K562 (cell line): ENCODE measurements at regions not wholly inside any gene's neighbourhood (a gene's known extent, or its start where the extent isn't known, plus 50 kb on each side); places are given as distances from the start of the nearest gene placed in this dataset.

Source experiments
- ATAC-seq: fragments of 200-7000 bp; cut with Tn5 transposase; 3 replicates; pipeline ENCODE4 v1.9.1; 2020; ENCODE audit warnings: moderate library complexity
- BruUV-seq: library from RNA; stranded (reverse); fragments of 400-500 nt; replicated peaks from 2 replicates; lab custom pipeline; 2021; lab: Mats Ljungman, UMichigan
- CTCF ChIA-PET: fragments of 300-600 bp; formaldehyde crosslinking; extraction: SDS; loops from one replicate; lab custom pipeline; 2021; ENCODE audit warnings: low intra/inter-chr PET ratio; lab: Yijun Ruan, JAX
- POLR2A ChIA-PET: fragments of 300-600, 350-650 bp; sonication (Branson Sonifier 250); formaldehyde crosslinking; extraction: SDS; loops from one replicate; lab custom pipeline; 2021; ENCODE audit warnings: antibody characterized with exemption, inconsistent platforms; lab: Yijun Ruan, JAX
- DNase-seq, 4 experiments: peaks; one replicate each; pipeline versions ENCODE4 v3.0.0 to v3.0.0-alpha.2; 2011 to 2018; ENCODE audit warnings: low spot score in 3 of 4, mixed read lengths in 3 of 4; ENCODE audit errors: extremely low read depth in 1 of 4
- FAIRE-seq: peaks from 2 replicates; lab custom pipeline; 2011; peaks lifted over from hg19 to GRCh38; lab: Jason Lieb, UNC
- H2AFZ ChIP-seq: 2 replicates; pipeline ENCODE4 v1.6.0; 2011; ENCODE audit warnings: low read depth, low read length, control low read depth, inconsistent platforms
- H3K27ac ChIP-seq: fragments of 200-600 bp; 3 replicates; pipeline ENCODE4 v1.8.0; 2011; ENCODE audit warnings: low read depth, mild to moderate bottlenecking, control low read depth, inconsistent platforms, low read length, moderate library complexity, mixed read lengths; ENCODE audit errors: extremely low read depth
- H3K27me3 ChIP-seq, 2 experiments: fragments of 300-600 bp in 1 of 2; 2 replicates in 1 of 2; 3 replicates in 1 of 2; pipeline versions ENCODE4 v1.6.0 to v1.8.0; 2011; ENCODE audit warnings: inconsistent platforms in 2 of 2, low read length in 2 of 2, mild to moderate bottlenecking in 1 of 2, mixed read lengths in 1 of 2, moderate library complexity in 1 of 2; ENCODE audit not compliant: control insufficient read depth in 2 of 2, insufficient read depth in 2 of 2
- H3K36me3 ChIP-seq: fragments of 300-600 bp; 3 replicates; pipeline ENCODE4 v1.8.0; 2011; ENCODE audit warnings: mild to moderate bottlenecking, low read length, inconsistent platforms; ENCODE audit not compliant: control insufficient read depth, insufficient read depth
- H3K4me1 ChIP-seq, 2 experiments: fragments of 200-600 bp in 1 of 2; replicated peaks in 1 of 2; 2 replicates in 1 of 2; 3 replicates in 1 of 2; pipeline versions ENCODE4 v1.5.1 to v1.8.0; 2011; ENCODE audit warnings: inconsistent platforms in 2 of 2, low read length in 2 of 2, mild to moderate bottlenecking in 1 of 2, mixed read lengths in 1 of 2, moderate library complexity in 1 of 2; ENCODE audit not compliant: control insufficient read depth in 2 of 2, insufficient read depth in 2 of 2
- H3K4me2 ChIP-seq: 2 replicates; pipeline ENCODE4 v1.6.1; 2011; ENCODE audit warnings: low read length, control low read depth, inconsistent platforms, mixed read lengths; ENCODE audit not compliant: insufficient read depth
- H3K4me3 ChIP-seq: fragments of 200-600 bp; sonication (generic), shearing (Covaris generic); 2 replicates; pipeline ENCODE4 v1.5.1; 2016; ENCODE audit warnings: control low read depth, inconsistent platforms
- H3K79me2 ChIP-seq: fragments of 200-600 bp; 3 replicates; pipeline ENCODE4 v1.8.0; 2011; ENCODE audit warnings: low read length, inconsistent platforms; ENCODE audit not compliant: control insufficient read depth, insufficient read depth
- H3K9ac ChIP-seq, 2 experiments: 2 replicates each; pipeline versions ENCODE4 v1.6.0 to v1.6.1; 2011; ENCODE audit warnings: low read depth in 2 of 2, low read length in 2 of 2, control low read depth in 1 of 2, inconsistent platforms in 1 of 2, mild to moderate bottlenecking in 1 of 2, mixed read lengths in 1 of 2; ENCODE audit not compliant: insufficient read depth in 1 of 2
- H3K9me1 ChIP-seq: one replicate; pipeline ENCODE4 v1.6.0; 2011; ENCODE audit warnings: inconsistent platforms, mild to moderate bottlenecking, low read length, moderate library complexity; ENCODE audit not compliant: control insufficient read depth, insufficient read depth
- H3K9me3 ChIP-seq: replicated peaks from 2 replicates; pipeline ENCODE4 v1.5.1; 2011; ENCODE audit warnings: low read depth, low read length, inconsistent platforms; ENCODE audit not compliant: control insufficient read depth, insufficient read depth
- H4K20me1 ChIP-seq: replicated peaks from 2 replicates; pipeline ENCODE4 v1.6.1; 2011; ENCODE audit warnings: low read length, inconsistent platforms, mixed read lengths; ENCODE audit not compliant: control insufficient read depth, insufficient read depth
- AFF4 ChIP-seq: sonication (generic); formaldehyde crosslinking; IDR thresholded peaks from 2 replicates; pipeline ENCODE4 v1.8.0; 2023; ENCODE audit warnings: mild to moderate bottlenecking, missing genetic modification reagents
- ARID1B ChIP-seq: fragments of 450-650 bp; IDR thresholded peaks from 2 replicates; pipeline ENCODE4 v1.6.1; 2016; ENCODE audit warnings: antibody characterized with exemption, mild to moderate bottlenecking, inconsistent platforms
- CEBPG ChIP-seq, 3 experiments: fragments of 200-800 bp in 1 of 3; sonication (Bioruptor generic) in 1 of 3; sonication (generic) in 1 of 3; formaldehyde crosslinking in 1 of 3; IDR thresholded peaks in 2 of 3; conservative IDR thresholded peaks in 1 of 3; 2 replicates each; pipeline versions ENCODE4 v1.6.1 to v1.8.0; 2016 to 2022; ENCODE audit warnings: missing compliant biosample characterization in 2 of 3, missing genetic modification characterization in 2 of 3, mild to moderate bottlenecking in 1 of 3, missing genetic modification reagents in 1 of 3
- KAT2B ChIP-seq: IDR thresholded peaks from one replicate; pipeline ENCODE4 v1.6.1; 2012; ENCODE audit warnings: low read depth, mild to moderate bottlenecking, control low read depth, inconsistent platforms, low read length, moderate library complexity
- KDM5B ChIP-seq: fragments of 200-600 bp; sonication (generic); IDR thresholded peaks from 2 replicates; pipeline ENCODE4 v1.6.1; 2012; ENCODE audit warnings: low read depth, mild to moderate bottlenecking, moderate library complexity, low read length, control low read depth, inconsistent platforms; ENCODE audit not compliant: insufficient replicate concordance
- L3MBTL2 ChIP-seq: fragments of 450-650 bp; IDR thresholded peaks from 2 replicates; pipeline ENCODE4 v1.6.1; 2016; ENCODE audit warnings: mild to moderate bottlenecking, moderate library complexity
- MAFG ChIP-seq: fragments of 450-650 bp; conservative IDR thresholded peaks from 2 replicates; pipeline ENCODE4 v1.6.1; 2016; ENCODE audit warnings: missing genetic modification characterization, missing compliant biosample characterization
- NFATC3 ChIP-seq: fragments of 450-650 bp; IDR thresholded peaks from 2 replicates; pipeline ENCODE4 v1.6.1; 2017; ENCODE audit warnings: mild to moderate bottlenecking
- PKNOX1 ChIP-seq: fragments of 450-650 bp; IDR thresholded peaks from 2 replicates; pipeline ENCODE4 v1.6.1; 2016
- PPARD ChIP-seq: fragments of 250-450 bp; sonication (Bioruptor Pico); IDR thresholded peaks from 2 replicates; pipeline ENCODE4 v1.8.0; 2022; ENCODE audit warnings: inconsistent platforms, mild to moderate bottlenecking, moderate library complexity
- SMAD4 ChIP-seq: fragments of 250-450 bp; sonication (Bioruptor Pico); conservative IDR thresholded peaks from 2 replicates; pipeline ENCODE4 v1.8.0; 2021; ENCODE audit warnings: inconsistent platforms, mild to moderate bottlenecking, moderate library complexity
- TEAD1 ChIP-seq, 2 experiments: fragments of 450-650 bp in 1 of 2; sonication (generic) in 1 of 2; formaldehyde crosslinking; IDR thresholded peaks; 2 replicates each; pipeline versions ENCODE4 v1.4.0 to v1.8.0; 2020 to 2022; ENCODE audit warnings: mild to moderate bottlenecking in 2 of 2, missing genetic modification reagents in 1 of 2
- ZNF551 ChIP-seq: fragments of 250-450 bp; sonication (Bioruptor Pico); IDR thresholded peaks from 2 replicates; pipeline ENCODE4 v1.5.0; 2021; ENCODE audit warnings: mild to moderate bottlenecking, moderate library complexity
- WGBS: fragments of 100-300 bp; shearing (Covaris generic); methylation state at CpG from one replicate; pipeline ENCODE4 v1.1.6; 2016; ENCODE audit warnings: low coverage, mixed read lengths; ENCODE audit not compliant: insufficient coverage; ENCODE audit errors: missing lambda C conversion rate; 5-methylcytosine and 5-hydroxymethylcytosine counted together
- in situ Hi-C: fragments of 300-500 bp; cut with MboI; formaldehyde crosslinking; loops from 4 replicates; pipeline ENCODE4 v1.15.0; 2018; ENCODE audit warnings: inconsistent platforms, mixed read lengths
- intact Hi-C: fragments of 100-400 bp; cut with micrococcal nuclease; formaldehyde crosslinking; loops from 2 replicates; pipeline ENCODE4 v1.14.2; 2022

DNA sequence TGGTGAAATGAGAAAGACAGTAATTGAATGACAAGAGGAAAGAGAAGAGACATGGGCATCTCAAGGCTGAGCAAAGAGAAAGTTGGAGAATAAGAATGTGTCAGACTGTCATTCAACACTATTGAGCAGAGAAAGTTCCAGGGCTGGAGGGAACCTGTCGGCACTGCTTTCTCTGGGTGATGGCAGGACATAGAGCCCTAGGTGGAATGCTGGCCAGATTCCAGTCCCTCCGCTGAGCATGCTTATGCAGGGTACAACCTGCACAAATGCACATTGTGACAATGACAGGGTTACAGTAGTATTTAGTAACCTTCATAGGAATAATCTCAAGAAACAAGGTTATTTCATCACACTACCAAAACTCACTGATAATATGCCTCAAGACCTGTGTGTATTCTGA, 582.8 kb downstream of the ADCYAP1 start:
- no peak overlapping the region for H3K9ac ChIP-seq

DNA sequence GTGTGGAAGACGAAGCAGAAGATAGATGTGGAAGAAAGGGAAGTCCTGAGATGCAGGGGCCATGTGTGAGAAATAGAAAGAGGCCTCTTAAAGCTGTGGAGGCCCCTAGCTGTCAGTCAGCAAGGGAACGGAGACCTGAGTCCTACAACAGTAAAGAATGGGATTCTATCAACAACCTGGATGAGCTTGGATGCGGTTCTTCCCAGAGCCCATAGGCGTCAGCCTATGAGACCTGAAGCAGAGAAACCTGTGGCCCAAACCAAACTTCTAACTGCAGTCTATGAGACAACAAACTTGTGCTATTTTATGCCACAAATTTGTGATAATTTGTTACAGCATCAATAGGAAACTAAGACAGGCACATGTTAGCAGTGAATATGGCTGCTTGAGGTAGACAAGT, 583.7 kb downstream of the ADCYAP1 start:
- FAIRE-seq: peak; percentile 26
- TF ChIP-seq PKNOX1 (peak; percentile 73), ARID1B (no peak), AFF4 (CRISPR knock-in tag) (no peak), NFATC3 (no peak), ZNF551 (no peak), L3MBTL2 (0 out of 2 replicates have a peak, but pooled peaks have one; percentile 41), KAT2B (no peak), PPARD (no peak), KDM5B (no peak), MAFG (tag) (no peak)

More for the DNA sequence above, 582.8 kb downstream of the ADCYAP1 start:
- FAIRE-seq: no peak
- Histone ChIP-seq H3K79me2 (no peaks in the 10 kb centered on the region), H3K27me3 (no peaks in the 10 kb centered on the region), H2AFZ (peak overlapping the region; percentile 41; the same call in 1 of the 2 replicates), H3K27ac (no peak overlapping the region), H3K9me1 (no peaks in the 10 kb centered on the region), H3K9me3 (no peaks in the 10 kb centered on the region), H3K4me2 (no peak overlapping the region), H3K36me3 (no peaks in the 10 kb centered on the region), H3K4me1 (no peaks in the 10 kb centered on the region; a peak in 1 of 5 replicates), H4K20me1 (no peaks in the 10 kb centered on the region), H3K4me3 (no peak overlapping the region)
- in situ Hi-C loops: no loop called here
- intact Hi-C loops: no loop called here
- DNase-seq: no peak
- ChIA-PET POLR2A (interaction anchor here (2.1 kb wide), 1 partner anchor 12 kb away, joined by 8 read pairs; no protein-coding TSS in a partner anchor), CTCF (no interaction called here)
- TF ChIP-seq TEAD1 (CRISPR knock-in tag; IDR thresholded peaks at IDR 0.05) (peak in 1 of 2 experiments; percentile 20; a peak in 1 of 4 replicates), SMAD4 (no peak), CEBPG (CRISPR knock-in tag; IDR thresholded peaks at IDR 0.05) (no peak), CEBPG (tag; conservative IDR thresholded peaks at IDR 0.05 in 1 of 2, IDR thresholded peaks at IDR 0.05 in 1 of 2) (0 out of 4 replicates have a peak, but pooled peaks have one; percentile 15 to 41)
- peak; percentile 54; the same call in 1 of the 3 replicates for ATAC-seq
- whole genome bisulfite sequencing: 44% methylated on average over 2 of the region's 2 CpGs
- no TSS peak for BruUV-seq

More for the DNA sequence above, 583.7 kb downstream of the ADCYAP1 start:
- ATAC-seq (peak; percentile 77), DNase-seq (peak in 1 of 4 experiments; percentile 18)
- Histone ChIP-seq H3K36me3 (no peaks in the 10 kb centered on the region), H4K20me1 (no peaks in the 10 kb centered on the region), H3K27ac (no peak overlapping the region), H3K27me3 (no peaks in the 10 kb centered on the region), H3K9ac (no peak overlapping the region), H3K79me2 (no peaks in the 10 kb centered on the region), H2AFZ (peak overlapping the region; percentile 41; the same call in 1 of the 2 replicates), H3K9me3 (no peaks in the 10 kb centered on the region), H3K4me1 (no peaks in the 10 kb centered on the region; a peak in 1 of 5 replicates), H3K4me2 (no peak overlapping the region), H3K9me1 (no peaks in the 10 kb centered on the region), H3K4me3 (no peak overlapping the region)
- in situ Hi-C loops (no loop called here), intact Hi-C loops (no loop called here)
- WGBS: 20% methylated on average over 4 of the region's 4 CpGs
- POLR2A ChIA-PET: interaction anchor here (2.1 kb wide), 1 partner anchor 13 kb away, joined by 8 read pairs; no protein-coding TSS in a partner anchor
- CTCF ChIA-PET: no interaction called here
- BruUV-seq: no TSS peak
